Lower lobe of right lung (tissue), 2 donors: ENCODE measurements at regions not wholly inside any gene's neighbourhood (a gene's known extent, or its start where the extent isn't known, plus 50 kb on each side); places are given as distances from the start of the nearest gene placed in this dataset.

Experiments used
- ATAC-seq, 2 donors: fragments of 200-7000 bp; cut with Tn5 transposase; one replicate each; pipeline ENCODE4 v1.9.1; 2020 to 2022; ENCODE audit warnings: mild to moderate bottlenecking in 2 of 2, moderate library complexity in 2 of 2
- DNase-seq: peaks from one replicate; pipeline ENCODE4 v3.0.0-alpha.2; 2020
- H3K27ac ChIP-seq: fragments of 200-600 bp; one replicate; pipeline ENCODE4 v1.8.0; 2022
- H3K27me3 ChIP-seq: fragments of 200-600 bp; one replicate; pipeline ENCODE4 v1.8.0; 2022; ENCODE audit warnings: low read depth
- H3K36me3 ChIP-seq: fragments of 200-600 bp; one replicate; pipeline ENCODE4 v1.8.0; 2022; ENCODE audit warnings: mild to moderate bottlenecking
- H3K4me1 ChIP-seq: fragments of 200-600 bp; one replicate; pipeline ENCODE4 v1.8.0; 2022
- H3K4me3 ChIP-seq: fragments of 200-600 bp; one replicate; pipeline ENCODE4 v1.8.0; 2022; ENCODE audit warnings: mild to moderate bottlenecking
- H3K9me3 ChIP-seq: fragments of 200-600 bp; one replicate; pipeline ENCODE4 v1.8.0; 2022
- CTCF ChIP-seq: fragments of 200-600 bp; IDR thresholded peaks from one replicate; pipeline ENCODE4 v1.8.0; 2022; ENCODE audit warnings: antibody characterized with exemption, mild to moderate bottlenecking
- intact Hi-C: fragments of 100-400 bp; cut with DNase I; formaldehyde crosslinking; loops from one replicate; pipeline ENCODE4 v1.11.0; 2022
- donor health status: DM: no; HTN: yes; CAD: no; lungs with severe emphysema.

- no peaks in the 10 kb centered on the region for H3K27me3 ChIP-seq
- no peaks in the 10 kb centered on the region for H3K36me3 ChIP-seq
- no peaks in the 10 kb centered on the region for H3K9me3 ChIP-seq
- no peak for DNase-seq
- TF ChIP-seq CTCF = no peak
- no peak for ATAC-seq
- no peaks in the 10 kb centered on the region for H3K4me1 ChIP-seq
- intact Hi-C loops = no loop called here
- H3K4me3 ChIP-seq = no peak overlapping the region
- no peak overlapping the region for H3K27ac ChIP-seq
Observed at GRCh38 chr16:6279286-6279685, 1053.4 kb upstream of the RBFOX1 start.

- Histone ChIP-seq H3K9me3 (no peaks in the 10 kb centered on the region), H3K27ac (no peak overlapping the region), H3K4me1 (no peaks in the 10 kb centered on the region), H3K27me3 (no peaks in the 10 kb centered on the region), H3K36me3 (no peaks in the 10 kb centered on the region), H3K4me3 (no peak overlapping the region)
- intact Hi-C loops = no loop called here
- ATAC-seq (no peak), DNase-seq (no peak)
- TF ChIP-seq CTCF = no peak
Observed at GRCh38 chr16:6274351-6274750, 1058.3 kb upstream of the RBFOX1 start.

GRCh38 chr16:6267682-6268081 is 1065.0 kb upstream of the RBFOX1 start:
- no peak for DNase-seq
- ATAC-seq = no peak
- no peak for TF ChIP-seq CTCF
- intact Hi-C loops = no loop called here
- H3K36me3 ChIP-seq = no peaks in the 10 kb centered on the region
- no peaks in the 10 kb centered on the region for H3K27me3 ChIP-seq
- H3K4me3 ChIP-seq = no peak overlapping the region
- H3K4me1 ChIP-seq = no peaks in the 10 kb centered on the region
- H3K9me3 ChIP-seq = no peaks in the 10 kb centered on the region
- no peak overlapping the region for H3K27ac ChIP-seq

- intact Hi-C loops = no loop called here
- H3K4me3 ChIP-seq = no peak overlapping the region
- H3K27ac ChIP-seq = no peak overlapping the region
- H3K36me3 ChIP-seq = no peaks in the 10 kb centered on the region
- ATAC-seq (no peak), DNase-seq (no peak)
- no peaks in the 10 kb centered on the region for H3K27me3 ChIP-seq
- no peak for TF ChIP-seq CTCF
- H3K9me3 ChIP-seq = no peaks in the 10 kb centered on the region
- H3K4me1 ChIP-seq = no peaks in the 10 kb centered on the region
Observed at GRCh38 chr16:6266703-6267102, 1065.9 kb upstream of the RBFOX1 start.

GRCh38 chr16:6265968-6266367 is 1066.7 kb upstream of the RBFOX1 start:
- no peak for TF ChIP-seq CTCF
- intact Hi-C loops = no loop called here
- no peak for DNase-seq
- Histone ChIP-seq H3K27me3 (no peaks in the 10 kb centered on the region), H3K4me1 (no peaks in the 10 kb centered on the region), H3K27ac (no peak overlapping the region), H3K36me3 (no peaks in the 10 kb centered on the region), H3K9me3 (no peaks in the 10 kb centered on the region), H3K4me3 (no peak overlapping the region)
- ATAC-seq = no peak

- DNase-seq = no peak
- no peak for TF ChIP-seq CTCF
- intact Hi-C loops = no loop called here
- Histone ChIP-seq H3K27ac (no peak overlapping the region), H3K9me3 (peaks cover 5% of the 10 kb centered on the region), H3K4me1 (no peaks in the 10 kb centered on the region), H3K4me3 (no peak overlapping the region), H3K27me3 (no peaks in the 10 kb centered on the region), H3K36me3 (no peaks in the 10 kb centered on the region)
- ATAC-seq = no peak
Observed at GRCh38 chr16:6258056-6258455, 1074.6 kb upstream of the RBFOX1 start.
